Naive thymus-derived CD4-positive, alpha-beta T cell (primary cell): ENCODE measurements at regions not wholly inside any gene's neighbourhood (a gene's known extent, or its start where the extent isn't known, plus 50 kb on each side); places are given as distances from the start of the nearest gene placed in this dataset.

ENCODE experiments used
- ATAC-seq: fragments of 150-1000 bp; cut with Tn5 transposase; 2 replicates; pipeline ENCODE4 v1.10.0; 2021; ENCODE audit warnings: mild to moderate bottlenecking, moderate library complexity
- CTCF ChIA-PET: fragments of 350-600 bp; sonication (Branson Sonifier 250); formaldehyde crosslinking; loops from one replicate; lab custom pipeline; 2021; ENCODE audit warnings: antibody characterized with exemption; lab: Charles Lee
- POLR2A ChIA-PET: fragments of 350-600 bp; sonication (Branson Sonifier 250); formaldehyde crosslinking; loops from one replicate; lab custom pipeline; 2021; ENCODE audit warnings: antibody characterized with exemption, inconsistent platforms; lab: Charles Lee
- DNase-seq, 9 donors: peaks; one replicate each; pipeline versions ENCODE4 v3.0.0 to v3.0.0-alpha.2; 2020 to 2022; ENCODE audit warnings: mixed read lengths in 1 of 9
- H3K27ac ChIP-seq: one replicate; pipeline ENCODE4 v1.7.0; 2013; ENCODE audit warnings: mild to moderate bottlenecking, low read depth, low read length, moderate library complexity
- H3K27me3 ChIP-seq, 2 donors: one replicate each; pipeline ENCODE4 v1.7.0; 2013; ENCODE audit warnings: low read length in 2 of 2, mild to moderate bottlenecking in 2 of 2, moderate library complexity in 2 of 2; ENCODE audit not compliant: control insufficient read depth in 2 of 2, insufficient read depth in 2 of 2
- H3K36me3 ChIP-seq, 3 experiments: 1 replicate in 2 of 3; 2 replicates in 1 of 3; pipeline ENCODE4 v1.7.0; 2013; ENCODE audit warnings: low read length in 3 of 3, mild to moderate bottlenecking in 3 of 3, moderate library complexity in 1 of 3; ENCODE audit not compliant: insufficient read depth in 3 of 3, control insufficient read depth in 2 of 3
- H3K4me1 ChIP-seq, 2 donors: one replicate each; pipeline ENCODE4 v1.7.0; 2013; ENCODE audit warnings: low read length in 2 of 2, mild to moderate bottlenecking in 2 of 2, moderate library complexity in 1 of 2; ENCODE audit not compliant: control insufficient read depth in 2 of 2, insufficient read depth in 2 of 2
- H3K4me3 ChIP-seq: 2 replicates; pipeline ENCODE4 v1.7.0; 2013; ENCODE audit warnings: mild to moderate bottlenecking, low read length
- H3K9me3 ChIP-seq, 3 experiments: 1 replicate in 2 of 3; 2 replicates in 1 of 3; pipeline ENCODE4 v1.7.0; 2013; ENCODE audit warnings: low read length in 3 of 3; ENCODE audit not compliant: control insufficient read depth in 2 of 3
- H3K27ac Mint-ChIP-seq, 9 donors: one replicate each; pipeline ENCODE4 v1.8.0; 2020 to 2022; ENCODE audit warnings: mixed read lengths in 9 of 9, mild to moderate bottlenecking in 8 of 9, moderate library complexity in 5 of 9, inconsistent platforms in 2 of 9
- H3K27me3 Mint-ChIP-seq, 5 donors: one replicate each; pipeline ENCODE4 v1.8.0; 2021 to 2022; ENCODE audit warnings: mixed read lengths in 5 of 5, mild to moderate bottlenecking in 1 of 5
- H3K36me3 Mint-ChIP-seq, 5 donors: one replicate each; pipeline ENCODE4 v1.8.0; 2020 to 2022; ENCODE audit warnings: mixed read lengths in 5 of 5, mild to moderate bottlenecking in 3 of 5, inconsistent platforms in 1 of 5
- H3K4me1 Mint-ChIP-seq, 7 donors: one replicate each; pipeline ENCODE4 v1.8.0; 2020 to 2022; ENCODE audit warnings: mixed read lengths in 7 of 7, mild to moderate bottlenecking in 3 of 7, inconsistent platforms in 1 of 7
- H3K4me3 Mint-ChIP-seq, 10 donors: one replicate each; pipeline ENCODE4 v1.8.0; 2020 to 2022; ENCODE audit warnings: mild to moderate bottlenecking in 10 of 10, mixed read lengths in 10 of 10, moderate library complexity in 6 of 10, inconsistent platforms in 2 of 10
- H3K9me3 Mint-ChIP-seq, 11 donors: one replicate each; pipeline ENCODE4 v1.8.0; 2020 to 2022; ENCODE audit warnings: mixed read lengths in 11 of 11, mild to moderate bottlenecking in 4 of 11, inconsistent platforms in 1 of 11, moderate library complexity in 1 of 11
- intact Hi-C, 2 donors: fragments of 100-400 bp; cut with micrococcal nuclease; formaldehyde crosslinking; loops; one replicate each; pipeline ENCODE4 v1.15.1; 2023

- H3K4me1 ChIP-seq, result no peaks in the 10 kb centered on the region
- H3K9me3 ChIP-seq, result no peaks in the 10 kb centered on the region
- H3K4me1 Mint-ChIP-seq, result no peaks in the 10 kb centered on the region
- no peak for ATAC-seq
- H3K4me3 ChIP-seq, result no peak overlapping the region
- H3K27me3 Mint-ChIP-seq, result no peaks in the 10 kb centered on the region
- no peak overlapping the region for H3K27ac ChIP-seq
- intact Hi-C loops, result no loop called here
- no peaks in the 10 kb centered on the region for H3K27me3 ChIP-seq
- H3K9me3 Mint-ChIP-seq, result peaks cover 0 to 4% (median 0%) of the 10 kb centered on the region in 11 donors
- ChIA-PET POLR2A (no interaction called here), CTCF (no interaction called here)
- no peak for DNase-seq
- H3K36me3 ChIP-seq, result no peaks in the 10 kb centered on the region
- no peak overlapping the region for H3K4me3 Mint-ChIP-seq
- no peak overlapping the region for H3K27ac Mint-ChIP-seq
- peaks cover 0 to 4% (median 0%) of the 10 kb centered on the region in 5 donors for H3K36me3 Mint-ChIP-seq
These were observed 285.5 kb downstream of the PDGFC start for GRCh38 chr4:156686120-156686519.

GRCh38 chr4:156685308-156685707, 286.3 kb downstream of the PDGFC start:
- Histone ChIP-seq H3K4me1 (no peaks in the 10 kb centered on the region), H3K9me3 (no peaks in the 10 kb centered on the region), H3K27ac (no peak overlapping the region), H3K27me3 (no peaks in the 10 kb centered on the region), H3K36me3 (no peaks in the 10 kb centered on the region), H3K4me3 (no peak overlapping the region)
- Mint-ChIP-seq H3K36me3 (peaks cover 0 to 4% (median 0%) of the 10 kb centered on the region in 5 donors), H3K9me3 (peaks cover 0 to 4% (median 0%) of the 10 kb centered on the region in 11 donors), H3K27ac (no peak overlapping the region), H3K27me3 (no peaks in the 10 kb centered on the region), H3K4me3 (no peak overlapping the region), H3K4me1 (no peaks in the 10 kb centered on the region)
- no peak for ATAC-seq
- ChIA-PET CTCF (no interaction called here), POLR2A (no interaction called here)
- DNase-seq, result no peak
- intact Hi-C loops, result no loop called here

- H3K27me3 ChIP-seq, result no peaks in the 10 kb centered on the region
- ATAC-seq, result no peak
- no peak overlapping the region for H3K27ac Mint-ChIP-seq
- no peak for DNase-seq
- H3K4me3 ChIP-seq, result no peak overlapping the region
- H3K4me1 Mint-ChIP-seq, result no peaks in the 10 kb centered on the region
- ChIA-PET POLR2A (no interaction called here), CTCF (no interaction called here)
- no peak overlapping the region for H3K27ac ChIP-seq
- no peaks in the 10 kb centered on the region for H3K36me3 ChIP-seq
- H3K4me3 Mint-ChIP-seq, result no peak overlapping the region
- no peaks in the 10 kb centered on the region for H3K9me3 ChIP-seq
- H3K4me1 ChIP-seq, result no peaks in the 10 kb centered on the region
- no peaks in the 10 kb centered on the region for H3K27me3 Mint-ChIP-seq
- H3K36me3 Mint-ChIP-seq, result peaks cover 0 to 4% (median 0%) of the 10 kb centered on the region in 5 donors
- intact Hi-C loops, result no loop called here
- H3K9me3 Mint-ChIP-seq, result peaks cover 0 to 5% (median 0%) of the 10 kb centered on the region in 11 donors
These were observed 293.9 kb downstream of the PDGFC start for GRCh38 chr4:156677656-156678055.

- H3K4me3 ChIP-seq, result no peak overlapping the region
- ChIA-PET CTCF (no interaction called here), POLR2A (no interaction called here)
- no peak for DNase-seq
- peak; percentile 34 for ATAC-seq
- Mint-ChIP-seq H3K27ac (no peak overlapping the region), H3K27me3 (no peaks in the 10 kb centered on the region), H3K36me3 (peaks cover 0 to 4% (median 0%) of the 10 kb centered on the region in 5 donors), H3K4me3 (no peak overlapping the region), H3K4me1 (no peaks in the 10 kb centered on the region), H3K9me3 (peaks cover 0 to 5% (median 0%) of the 10 kb centered on the region in 11 donors)
- no peaks in the 10 kb centered on the region for H3K9me3 ChIP-seq
- H3K4me1 ChIP-seq, result no peaks in the 10 kb centered on the region
- H3K27me3 ChIP-seq, result no peaks in the 10 kb centered on the region
- intact Hi-C loops, result no loop called here
- H3K36me3 ChIP-seq, result no peaks in the 10 kb centered on the region
- H3K27ac ChIP-seq, result no peak overlapping the region
These were observed 294.5 kb downstream of the PDGFC start for GRCh38 chr4:156677131-156677531.

GRCh38 chr4:156676116-156676851, 295.3 kb downstream of the PDGFC start:
- Histone ChIP-seq H3K27ac (no peak overlapping the region), H3K4me1 (no peaks in the 10 kb centered on the region), H3K4me3 (no peak overlapping the region), H3K27me3 (no peaks in the 10 kb centered on the region), H3K9me3 (no peaks in the 10 kb centered on the region), H3K36me3 (no peaks in the 10 kb centered on the region)
- ChIA-PET POLR2A (no interaction called here), CTCF (no interaction called here)
- intact Hi-C loops, result no loop called here
- Mint-ChIP-seq H3K9me3 (peaks cover 0 to 5% (median 0%) of the 10 kb centered on the region in 11 donors), H3K4me1 (no peaks in the 10 kb centered on the region), H3K27me3 (no peaks in the 10 kb centered on the region), H3K36me3 (no peaks in the 10 kb centered on the region), H3K27ac (no peak overlapping the region), H3K4me3 (no peak overlapping the region)
- no peak for ATAC-seq
- DNase-seq, result no peak

DNA sequence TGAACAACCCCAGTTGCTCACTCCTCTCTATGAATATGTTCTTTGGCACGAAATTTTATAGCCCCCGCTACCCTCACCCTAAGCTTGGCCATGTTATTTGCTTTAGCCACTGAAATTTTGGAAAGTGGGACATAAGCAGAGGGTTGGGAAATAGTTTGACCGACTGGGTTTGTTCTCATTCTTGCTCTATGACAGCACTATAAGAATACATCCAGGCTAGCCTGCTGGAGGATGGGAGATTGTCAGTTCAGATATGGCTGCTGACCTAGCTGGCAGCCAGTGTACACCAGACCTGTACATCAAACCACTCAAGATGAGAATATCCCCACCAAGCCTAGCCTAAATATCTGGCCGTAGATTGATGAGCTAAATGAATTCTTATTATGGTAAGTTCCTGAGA, 298.1 kb downstream of the PDGFC start:
- H3K27me3 ChIP-seq, result no peaks in the 10 kb centered on the region
- H3K9me3 ChIP-seq, result no peaks in the 10 kb centered on the region
- POLR2A ChIA-PET, result no interaction called here
- Mint-ChIP-seq H3K9me3 (peaks cover 0 to 9% (median 0%) of the 10 kb centered on the region in 11 donors), H3K4me1 (no peaks in the 10 kb centered on the region), H3K27me3 (no peaks in the 10 kb centered on the region), H3K36me3 (no peaks in the 10 kb centered on the region), H3K4me3 (no peak overlapping the region), H3K27ac (no peak overlapping the region)
- H3K4me3 ChIP-seq, result no peak overlapping the region
- no peaks in the 10 kb centered on the region for H3K36me3 ChIP-seq
- intact Hi-C loops, result no loop called here
- no peaks in the 10 kb centered on the region for H3K4me1 ChIP-seq
- CTCF ChIA-PET, result no interaction called here
- no peak overlapping the region for H3K27ac ChIP-seq
- ATAC-seq (no peak), DNase-seq (no peak)
